CD14-positive monocyte (primary cell): ENCODE measurements at regions not wholly inside any gene's neighbourhood (a gene's known extent, or its start where the extent isn't known, plus 50 kb on each side); places are given as distances from the start of the nearest gene placed in this dataset.

ENCODE experiments used
- DNase-seq, 3 donors: peaks; one replicate each; pipeline ENCODE4 v3.0.0-alpha.2; 2011 to 2022
- H2AFZ ChIP-seq: 2 replicates; pipeline ENCODE4 v1.6.0; 2012; ENCODE audit warnings: mild to moderate bottlenecking, low read depth, low read length, inconsistent platforms; ENCODE audit not compliant: insufficient read depth, poor library complexity, severe bottlenecking
- H3K27ac ChIP-seq, 2 donors: 1 replicate in 1 of 2; 2 replicates in 1 of 2; pipeline ENCODE4 v1.5.1; 2012 to 2013; ENCODE audit warnings: low read length in 2 of 2, control low read depth in 1 of 2, inconsistent platforms in 1 of 2, low read depth in 1 of 2, mild to moderate bottlenecking in 1 of 2
- H3K27me3 ChIP-seq, 2 donors: one replicate each; pipeline versions ENCODE4 v1.6.0 to v1.6.1; 2011 to 2013; ENCODE audit warnings: low read length in 2 of 2; ENCODE audit not compliant: control insufficient read depth in 2 of 2, insufficient read depth in 2 of 2
- H3K36me3 ChIP-seq, 2 donors: replicated peaks in 1 of 2; 1 replicate in 1 of 2; 2 replicates in 1 of 2; pipeline versions ENCODE4 v1.5.1 to v1.6.1; 2012 to 2013; ENCODE audit warnings: low read length in 2 of 2, control low read depth in 1 of 2, inconsistent platforms in 1 of 2, mild to moderate bottlenecking in 1 of 2; ENCODE audit not compliant: insufficient read depth in 2 of 2, control insufficient read depth in 1 of 2
- H3K4me1 ChIP-seq, 2 donors: 1 replicate in 1 of 2; 2 replicates in 1 of 2; pipeline versions ENCODE4 v1.5.1 to v1.6.1; 2012 to 2013; ENCODE audit warnings: low read length in 2 of 2, control low read depth in 1 of 2, inconsistent platforms in 1 of 2, mild to moderate bottlenecking in 1 of 2, moderate library complexity in 1 of 2; ENCODE audit not compliant: insufficient read depth in 2 of 2, control insufficient read depth in 1 of 2
- H3K4me2 ChIP-seq: replicated peaks from 2 replicates; pipeline ENCODE3; 2012; ENCODE audit warnings: low read length, moderate library complexity, mild to moderate bottlenecking; ENCODE audit not compliant: poor library complexity, severe bottlenecking; ENCODE audit errors: extremely low read depth
- H3K4me3 ChIP-seq, 3 experiments: fragments of 200-600 bp in 1 of 3; sonication (generic) in 1 of 3; replicated peaks in 1 of 3; 1 replicate in 2 of 3; 2 replicates in 1 of 3; pipeline ENCODE4 v1.5.1; 2011 to 2013; ENCODE audit warnings: low read length in 3 of 3, mild to moderate bottlenecking in 3 of 3, control low read depth in 2 of 3, low read depth in 2 of 3, inconsistent platforms in 1 of 3, moderate library complexity in 1 of 3
- H3K79me2 ChIP-seq: 2 replicates; pipeline ENCODE4 v1.6.0; 2012; ENCODE audit warnings: mild to moderate bottlenecking, control low read depth, inconsistent platforms, low read length, moderate library complexity; ENCODE audit not compliant: insufficient read depth
- H3K9ac ChIP-seq: 2 replicates; pipeline ENCODE4 v1.6.0; 2017; ENCODE audit warnings: low read length, mild to moderate bottlenecking; ENCODE audit not compliant: insufficient read depth, poor library complexity, severe bottlenecking
- H3K9me3 ChIP-seq, 2 donors: replicated peaks in 1 of 2; 1 replicate in 1 of 2; 2 replicates in 1 of 2; pipeline versions ENCODE4 v1.5.1 to v1.6.1; 2012 to 2013; ENCODE audit warnings: low read length in 2 of 2, control low read depth in 1 of 2; ENCODE audit not compliant: control insufficient read depth in 1 of 2, insufficient read depth in 1 of 2
- H4K20me1 ChIP-seq: 2 replicates; pipeline ENCODE4 v1.6.0; 2012; ENCODE audit warnings: mild to moderate bottlenecking, low read length, control low read depth, moderate library complexity; ENCODE audit not compliant: insufficient read depth
- H3K27ac Mint-ChIP-seq, 7 donors: one replicate each; pipeline ENCODE4 v1.8.0; 2020; ENCODE audit warnings: mild to moderate bottlenecking in 7 of 7, mixed read lengths in 7 of 7, moderate library complexity in 6 of 7, inconsistent platforms in 2 of 7
- H3K27me3 Mint-ChIP-seq, 3 donors: one replicate each; pipeline ENCODE4 v1.8.0; 2021 to 2022; ENCODE audit warnings: low read depth in 3 of 3, mild to moderate bottlenecking in 3 of 3, mixed read lengths in 3 of 3, moderate library complexity in 3 of 3, inconsistent platforms in 1 of 3
- H3K36me3 Mint-ChIP-seq, 2 donors: one replicate each; pipeline ENCODE4 v1.8.0; 2020; ENCODE audit warnings: mixed read lengths in 2 of 2, inconsistent platforms in 1 of 2, mild to moderate bottlenecking in 1 of 2
- H3K4me1 Mint-ChIP-seq: one replicate; pipeline ENCODE4 v1.8.0; 2020; ENCODE audit warnings: mild to moderate bottlenecking, mixed read lengths
- H3K4me3 Mint-ChIP-seq, 2 donors: one replicate each; pipeline ENCODE4 v1.8.0; 2020; ENCODE audit warnings: mild to moderate bottlenecking in 2 of 2, mixed read lengths in 2 of 2, moderate library complexity in 1 of 2
- H3K9me3 Mint-ChIP-seq, 7 donors: one replicate each; pipeline ENCODE4 v1.8.0; 2020 to 2022; ENCODE audit warnings: mixed read lengths in 7 of 7, mild to moderate bottlenecking in 6 of 7, moderate library complexity in 6 of 7, inconsistent platforms in 2 of 7
- CTCF ChIP-seq: fragments of 200-600 bp; IDR thresholded peaks from one replicate; pipeline ENCODE4 v1.8.0; 2022; ENCODE audit warnings: antibody characterized with exemption, mild to moderate bottlenecking
- WGBS: methylation state at CpG from one replicate; pipeline ENCODE4 v1.1.5; 2013; ENCODE audit warnings: missing lambda C conversion rate; ENCODE audit not compliant: insufficient coverage; 5-methylcytosine and 5-hydroxymethylcytosine counted together
- intact Hi-C, 2 donors: fragments of 100-400 bp; cut with micrococcal nuclease; formaldehyde crosslinking; loops; one replicate each; pipeline versions ENCODE4 v1.15.0 to v1.15.1; 2023

- Histone ChIP-seq H3K4me1 (no peaks in the 10 kb centered on the region), H3K27ac (no peak overlapping the region), H4K20me1 (no peaks in the 10 kb centered on the region), H3K4me3 (no peak overlapping the region), H2AFZ (no peak overlapping the region), H3K79me2 (no peaks in the 10 kb centered on the region), H3K36me3 (no peaks in the 10 kb centered on the region), H3K27me3 (peaks cover 6 to 12% of the 10 kb centered on the region in 2 donors), H3K9ac (no peak overlapping the region), H3K9me3 (no peaks in the 10 kb centered on the region), H3K4me2 (no peak overlapping the region)
- Mint-ChIP-seq H3K4me3 (no peak overlapping the region), H3K27me3 (peaks cover 4 to 14% (median 12%) of the 10 kb centered on the region in 3 donors), H3K27ac (no peak overlapping the region), H3K9me3 (peaks cover 0 to 4% (median 0%) of the 10 kb centered on the region in 7 donors), H3K36me3 (no peaks in the 10 kb centered on the region), H3K4me1 (peaks cover 8% of the 10 kb centered on the region)
- no peak for DNase-seq
- TF ChIP-seq CTCF = no peak
- intact Hi-C loops = no loop called here
- WGBS = 100% methylated on average over 1 of the region's 3 CpGs
These were observed 154.6 kb downstream of the INO80D start for GRCh38 chr2:205931388-205931787.

- H3K27ac ChIP-seq = no peak overlapping the region
- no peak for DNase-seq
These were observed 155.8 kb downstream of the INO80D start for GRCh38 chr2:205930209-205930608.

More at GRCh38 chr2:205930209-205930608, 155.8 kb downstream of the INO80D start:
- no peaks in the 10 kb centered on the region for H4K20me1 ChIP-seq
- no CpG with 5 or more reads among the region's 4 CpGs for WGBS
- no peak overlapping the region for H3K4me2 ChIP-seq
- H3K27ac Mint-ChIP-seq = no peak overlapping the region
- no peaks in the 10 kb centered on the region for H3K79me2 ChIP-seq
- no peak overlapping the region for H3K9ac ChIP-seq
- no peaks in the 10 kb centered on the region for H3K9me3 ChIP-seq
- no peaks in the 10 kb centered on the region for H3K36me3 ChIP-seq
- peaks cover 9 to 20% (median 19%) of the 10 kb centered on the region in 3 donors for H3K27me3 Mint-ChIP-seq
- peaks cover 17% of the 10 kb centered on the region for H3K4me1 Mint-ChIP-seq
- peaks cover 8 to 10% of the 10 kb centered on the region in 2 donors for H3K4me1 ChIP-seq
- H3K36me3 Mint-ChIP-seq = no peaks in the 10 kb centered on the region
- H2AFZ ChIP-seq = no peak overlapping the region
- no peak overlapping the region for H3K4me3 ChIP-seq
- intact Hi-C loops = no loop called here
- H3K4me3 Mint-ChIP-seq = no peak overlapping the region
- TF ChIP-seq CTCF = no peak
- peaks cover 0 to 6% (median 0%) of the 10 kb centered on the region in 7 donors for H3K9me3 Mint-ChIP-seq
- H3K27me3 ChIP-seq = peaks cover 8 to 16% of the 10 kb centered on the region in 2 donors
